22Rv1 (cell line): ENCODE measurements at regions not wholly inside any gene's neighbourhood (a gene's known extent, or its start where the extent isn't known, plus 50 kb on each side); places are given as distances from the start of the nearest gene placed in this dataset.

Source experiments
- H3K27ac ChIP-seq: fragments of 450-650 bp; 2 replicates; pipeline ENCODE4 v1.5.1; 2017
- CTCF ChIP-seq: fragments of 450-650 bp; IDR thresholded peaks from 2 replicates; pipeline ENCODE4 v1.5.1; 2017; ENCODE audit warnings: mild to moderate bottlenecking
- ZFX ChIP-seq: fragments of 450-650 bp; IDR thresholded peaks from 2 replicates; pipeline ENCODE4 v1.6.1; 2017; ENCODE audit warnings: antibody characterized with exemption, borderline replicate concordance

GRCh38 chr1:68293122-68293521 is 60.8 kb upstream of the WLS start:
- H3K27ac ChIP-seq: no peak overlapping the region
- TF ChIP-seq CTCF (no peak), ZFX (no peak)

- no peak overlapping the region for H3K27ac ChIP-seq
- no peak for TF ChIP-seq ZFX
- TF ChIP-seq CTCF: no peak
Measured at GRCh38 chr1:68291688-68292384, 59.5 kb upstream of the WLS start.

- H3K27ac ChIP-seq: no peak overlapping the region
- TF ChIP-seq CTCF: no peak
Measured at GRCh38 chr1:68287241-68287640, 54.9 kb upstream of the WLS start.

- TF ChIP-seq CTCF: no peak
- no peak for TF ChIP-seq ZFX
- no peak overlapping the region for H3K27ac ChIP-seq
Measured at GRCh38 chr1:68285046-68285445, 52.7 kb upstream of the WLS start.

GRCh38 chr1:68281946-68282615 is 49.8 kb upstream of the WLS start:
- no peak overlapping the region for H3K27ac ChIP-seq
- TF ChIP-seq CTCF (no peak), ZFX (no peak)
